ENCODE measurements at regions not wholly inside any gene's neighbourhood (a gene's known extent, or its start where the extent isn't known, plus 50 kb on each side); places are given as distances from the start of the nearest gene placed in this dataset.

GRCh38 chr13:67351909-67352308 lies 121.8 kb upstream of the PCDH9 start:
- Histone ChIP-seq H3K4me3 (no peak overlapping the region), H3K9me3 (replicated peaks; ENCODE audit: control insufficient read depth, insufficient read depth, low read length) (no peaks in the 10 kb centered on the region), H4K20me1 (ENCODE audit: control insufficient read depth, insufficient read depth) (no peaks in the 10 kb centered on the region), H3K4me2 (ENCODE audit: control insufficient read depth, insufficient read depth) (no peak overlapping the region), H3K36me3 (ENCODE audit: control insufficient read depth in 2 of 2, insufficient read depth in 2 of 2, low read length in 1 of 2) (no peaks in the 10 kb centered on the region), H3K4me1 (ENCODE audit: control insufficient read depth, insufficient read depth, low read length) (no peaks in the 10 kb centered on the region), H3K27me3 (replicated peaks in 1 of 2; ENCODE audit: control insufficient read depth in 2 of 2, insufficient read depth in 2 of 2, low read length in 1 of 2) (no peaks in the 10 kb centered on the region), H3K9ac (ENCODE audit: control insufficient read depth, insufficient read depth, low read length) (no peak overlapping the region), H3K27ac (ENCODE audit: control insufficient read depth, insufficient read depth) (no peak overlapping the region), H3K79me2 (ENCODE audit: control insufficient read depth, insufficient read depth, low read length) (no peaks in the 10 kb centered on the region), H2AFZ (ENCODE audit: control insufficient read depth, low read depth, low read length) (no peak overlapping the region)
- TF ChIP-seq SREBF1 (IDR thresholded peaks at IDR 0.05; ENCODE audit: low read length) (no peak), ZNF592 (IDR thresholded peaks at IDR 0.05) (no peak), MXI1 (IDR thresholded peaks at IDR 0.05; ENCODE audit: low read depth, low read length) (no peak), BCL11A (IDR thresholded peaks at IDR 0.05; ENCODE audit: low read depth, low read length) (no peak), STAT1 (conservative IDR thresholded peaks at IDR 0.05) (no peak), NFYA (IDR thresholded peaks at IDR 0.05; ENCODE audit: borderline replicate concordance, low read depth, low read length) (no peak), SUZ12 (IDR thresholded peaks at IDR 0.05; ENCODE audit: unreplicated experiment) (no peak), NR2C1 (IDR thresholded peaks at IDR 0.05) (no peak), EZH2 (IDR thresholded peaks at IDR 0.05; ENCODE audit: borderline replicate concordance, control insufficient read depth, low read depth, low read length) (no peak), NR2C2 (IDR thresholded peaks at IDR 0.05; ENCODE audit: borderline replicate concordance, control insufficient read depth, insufficient read length, low read depth) (no peak), IRF3 (IDR thresholded peaks at IDR 0.05) (no peak), SMAD5 (IDR thresholded peaks at IDR 0.05; ENCODE audit: low read depth) (no peak), EGR1 (IDR thresholded peaks at IDR 0.05; ENCODE audit: borderline replicate concordance in 1 of 2, low read depth in 2 of 2, low read length in 2 of 2) (no peak), RUNX3 (IDR thresholded peaks at IDR 0.05; ENCODE audit: low read length) (no peak)
- TF ChIP-seq, protein P1, sequence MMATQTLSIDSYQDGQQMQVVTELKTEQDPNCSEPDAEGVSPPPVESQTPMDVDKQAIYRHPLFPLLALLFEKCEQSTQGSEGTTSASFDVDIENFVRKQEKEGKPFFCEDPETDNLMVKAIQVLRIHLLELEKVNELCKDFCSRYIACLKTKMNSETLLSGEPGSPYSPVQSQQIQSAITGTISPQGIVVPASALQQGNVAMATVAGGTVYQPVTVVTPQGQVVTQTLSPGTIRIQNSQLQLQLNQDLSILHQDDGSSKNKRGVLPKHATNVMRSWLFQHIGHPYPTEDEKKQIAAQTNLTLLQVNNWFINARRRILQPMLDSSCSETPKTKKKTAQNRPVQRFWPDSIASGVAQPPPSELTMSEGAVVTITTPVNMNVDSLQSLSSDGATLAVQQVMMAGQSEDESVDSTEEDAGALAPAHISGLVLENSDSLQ (IDR thresholded peaks at IDR 0.05) = no peak
- ChIA-PET CTCF (no interaction called here), POLR2A (no interaction called here), RAD21 (ENCODE audit: unreplicated experiment) (no interaction called here), SMC1A (ENCODE audit: uncharacterized antibody, unreplicated experiment) (no interaction called here)
- BruUV-seq (replicated peaks) = no TSS peak
- ATAC-seq (no peak), FAIRE-seq (no peak), DNase-seq (ENCODE audit: low read depth, low spot score) (no peak)
- 83% methylated on average over 1 of the region's 1 CpG for WGBS (ENCODE audit: insufficient coverage, insufficient replicate concordance, low lambda C conversion rate, missing lambda C conversion rate)
- in situ Hi-C loops (cut with MboI) (no loop called here), intact Hi-C loops (cut with micrococcal nuclease; ENCODE audit: unreplicated experiment) (no loop called here)
